Kidney (tissue), 13 donors: ENCODE measurements at regions not wholly inside any gene's neighbourhood (a gene's known extent, or its start where the extent isn't known, plus 50 kb on each side); places are given as distances from the start of the nearest gene placed in this dataset.

Experiments
- DNase-seq, 5 donors: peaks; one replicate each; pipeline ENCODE4 v3.0.0-alpha.2; 2013 to 2020
- FAIRE-seq: peaks from 2 replicates; lab custom pipeline; 2012; peaks lifted over from hg19 to GRCh38; lab: Jason Lieb, UNC
- H3K27ac ChIP-seq, 2 donors: one replicate each; pipeline ENCODE4 v1.7.0; 2013; ENCODE audit warnings: low read depth in 2 of 2, low read length in 2 of 2, inconsistent platforms in 1 of 2
- H3K27me3 ChIP-seq: one replicate; pipeline ENCODE4 v1.7.1; 2013; ENCODE audit warnings: low read length, inconsistent platforms; ENCODE audit not compliant: control insufficient read depth, insufficient read depth
- H3K36me3 ChIP-seq, 3 donors: one replicate each; pipeline versions ENCODE4 v1.7.0 to v1.7.1; 2013; ENCODE audit warnings: low read length in 3 of 3, control low read depth in 1 of 3, inconsistent platforms in 1 of 3; ENCODE audit not compliant: insufficient read depth in 3 of 3, control insufficient read depth in 2 of 3
- H3K4me1 ChIP-seq, 3 donors: one replicate each; pipeline versions ENCODE4 v1.7.0 to v1.7.1; 2013; ENCODE audit warnings: low read length in 3 of 3, inconsistent platforms in 1 of 3, low read depth in 1 of 3; ENCODE audit not compliant: control insufficient read depth in 2 of 3, insufficient read depth in 2 of 3
- H3K4me3 ChIP-seq, 3 donors: one replicate each; pipeline versions ENCODE4 v1.7.0 to v1.8.1; 2013; ENCODE audit warnings: low read length in 3 of 3, control low read depth in 1 of 3, inconsistent platforms in 1 of 3
- H3K9ac ChIP-seq, 3 donors: one replicate each; pipeline versions ENCODE4 v1.7.0 to v1.7.1; 2013; ENCODE audit warnings: low read length in 3 of 3, control low read depth in 1 of 3, inconsistent platforms in 1 of 3
- H3K9me3 ChIP-seq, 3 donors: one replicate each; pipeline versions ENCODE4 v1.7.0 to v1.7.1; 2013; ENCODE audit warnings: low read length in 3 of 3, control low read depth in 1 of 3, inconsistent platforms in 1 of 3; ENCODE audit not compliant: control insufficient read depth in 2 of 3, insufficient read depth in 1 of 3
- intact Hi-C: fragments of 100-400 bp; cut with DNase I; formaldehyde crosslinking; loops from one replicate; pipeline ENCODE4 v1.11.1; 2022
- TF ChIP-seq, protein P1 (sequence below): IDR thresholded peaks from 3 replicates; pipeline ENCODE4 v1.5.1; 2012; ENCODE audit warnings: mild to moderate bottlenecking, moderate library complexity, borderline replicate concordance; ENCODE audit not compliant: insufficient read depth; ENCODE audit errors: extremely low read depth
- donor health status: control.
- donor health status: control.
- donor health status: control.
- donor health status: control.
- donor health status: control.
- donor health status: DM: yes; HTN: yes; CAD: no.
- donor health status: Normal renal cell carcinoma (clear cell type).

GRCh38 chr1:17903386-17903785 lies 148.3 kb downstream of the ACTL8 start:
- Histone ChIP-seq H3K9me3 (peaks cover 0 to 12% (median 0%) of the 10 kb centered on the region in 3 donors), H3K9ac (no peak overlapping the region), H3K36me3 (no peaks in the 10 kb centered on the region), H3K4me3 (no peak overlapping the region), H3K27ac (no peak overlapping the region), H3K27me3 (no peaks in the 10 kb centered on the region), H3K4me1 (no peaks in the 10 kb centered on the region)
- FAIRE-seq (no peak), DNase-seq (no peak)
- TF ChIP-seq, protein P1, sequence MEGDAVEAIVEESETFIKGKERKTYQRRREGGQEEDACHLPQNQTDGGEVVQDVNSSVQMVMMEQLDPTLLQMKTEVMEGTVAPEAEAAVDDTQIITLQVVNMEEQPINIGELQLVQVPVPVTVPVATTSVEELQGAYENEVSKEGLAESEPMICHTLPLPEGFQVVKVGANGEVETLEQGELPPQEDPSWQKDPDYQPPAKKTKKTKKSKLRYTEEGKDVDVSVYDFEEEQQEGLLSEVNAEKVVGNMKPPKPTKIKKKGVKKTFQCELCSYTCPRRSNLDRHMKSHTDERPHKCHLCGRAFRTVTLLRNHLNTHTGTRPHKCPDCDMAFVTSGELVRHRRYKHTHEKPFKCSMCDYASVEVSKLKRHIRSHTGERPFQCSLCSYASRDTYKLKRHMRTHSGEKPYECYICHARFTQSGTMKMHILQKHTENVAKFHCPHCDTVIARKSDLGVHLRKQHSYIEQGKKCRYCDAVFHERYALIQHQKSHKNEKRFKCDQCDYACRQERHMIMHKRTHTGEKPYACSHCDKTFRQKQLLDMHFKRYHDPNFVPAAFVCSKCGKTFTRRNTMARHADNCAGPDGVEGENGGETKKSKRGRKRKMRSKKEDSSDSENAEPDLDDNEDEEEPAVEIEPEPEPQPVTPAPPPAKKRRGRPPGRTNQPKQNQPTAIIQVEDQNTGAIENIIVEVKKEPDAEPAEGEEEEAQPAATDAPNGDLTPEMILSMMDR: no peak
- intact Hi-C loops: no loop called here

DNA sequence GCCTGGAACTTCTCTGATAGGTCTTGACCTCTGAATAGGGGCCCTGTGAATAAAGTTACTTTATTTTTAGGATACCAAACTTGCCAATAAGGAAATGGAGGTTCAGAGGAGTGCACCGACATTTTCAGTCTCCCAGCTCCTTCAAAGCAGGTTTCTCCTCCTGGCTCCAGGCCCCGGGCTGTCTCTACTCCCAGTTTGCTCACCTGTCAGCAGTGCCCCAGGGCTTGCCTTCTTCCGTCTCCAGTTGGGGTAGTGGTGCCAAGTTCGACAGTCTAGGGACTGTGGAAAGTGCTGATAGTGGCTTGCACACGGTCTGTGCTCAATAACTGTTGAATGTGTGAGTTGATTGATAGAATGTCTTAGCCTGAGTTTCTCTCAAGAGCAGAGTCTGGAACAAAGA lies 149.2 kb downstream of the ACTL8 start:
- Histone ChIP-seq H3K4me3 (no peak overlapping the region), H3K27ac (no peak overlapping the region), H3K9ac (no peak overlapping the region), H3K36me3 (no peaks in the 10 kb centered on the region), H3K9me3 (peaks cover 0 to 12% (median 0%) of the 10 kb centered on the region in 3 donors), H3K27me3 (no peaks in the 10 kb centered on the region), H3K4me1 (no peaks in the 10 kb centered on the region)
- DNase-seq: no peak
- FAIRE-seq: no peak
- TF ChIP-seq, protein P1: no peak
- intact Hi-C loops: no loop called here

- H3K4me1 ChIP-seq: no peaks in the 10 kb centered on the region
- DNase-seq: no peak
- no peak for FAIRE-seq
- no peak overlapping the region for H3K9ac ChIP-seq
- intact Hi-C loops: no loop called here
- no peaks in the 10 kb centered on the region for H3K36me3 ChIP-seq
- H3K4me3 ChIP-seq: no peak overlapping the region
- TF ChIP-seq, protein P1: no peak
- H3K27me3 ChIP-seq: no peaks in the 10 kb centered on the region
- H3K9me3 ChIP-seq: peaks cover 0 to 12% (median 0%) of the 10 kb centered on the region in 3 donors
- no peak overlapping the region for H3K27ac ChIP-seq
Measured at GRCh38 chr1:17907999-17908398, 152.9 kb downstream of the ACTL8 start.

GRCh38 chr1:17908945-17909344 lies 153.8 kb downstream of the ACTL8 start:
- FAIRE-seq: no peak
- intact Hi-C loops: no loop called here
- no peaks in the 10 kb centered on the region for H3K27me3 ChIP-seq
- no peaks in the 10 kb centered on the region for H3K36me3 ChIP-seq
- no peaks in the 10 kb centered on the region for H3K4me1 ChIP-seq
- no peak overlapping the region for H3K27ac ChIP-seq
- H3K4me3 ChIP-seq: no peak overlapping the region
- no peak for DNase-seq
- peaks cover 0 to 12% (median 0%) of the 10 kb centered on the region in 3 donors for H3K9me3 ChIP-seq
- no peak overlapping the region for H3K9ac ChIP-seq
- TF ChIP-seq, protein P1: no peak
